T-helper 9 cell (primary cell): ENCODE measurements at regions not wholly inside any gene's neighbourhood (a gene's known extent, or its start where the extent isn't known, plus 50 kb on each side); places are given as distances from the start of the nearest gene placed in this dataset.
"Not testable (repeated sequence)": the region's sequence is repeated elsewhere in the genome, so short reads cannot be mapped to it uniquely, and the experiment has no call there.

Source experiments
- DNase-seq: peaks from one replicate; pipeline ENCODE4 v3.0.0-alpha.2; 2020

GRCh38 chr7:68978710-68979109 is 619.6 kb upstream of the AUTS2 start:
- no peak for DNase-seq

GRCh38 chr7:68980011-68980410 is 618.3 kb upstream of the AUTS2 start:
- no peak for DNase-seq

- not testable (repeated sequence) for DNase-seq
These were observed 617.8 kb upstream of the AUTS2 start for GRCh38 chr7:68980432-68980831.

GRCh38 chr7:68984306-68984705 is 614.0 kb upstream of the AUTS2 start:
- no peak for DNase-seq

- no peak for DNase-seq
These were observed 603.4 kb upstream of the AUTS2 start for GRCh38 chr7:68994841-68995240.

- no peak for DNase-seq
These were observed 600.1 kb upstream of the AUTS2 start for GRCh38 chr7:68998136-68998535.

GRCh38 chr7:69002416-69002815 is 595.9 kb upstream of the AUTS2 start:
- DNase-seq = no peak

- DNase-seq = no peak
These were observed 586.1 kb upstream of the AUTS2 start for GRCh38 chr7:69012149-69012548.

- DNase-seq = no peak
These were observed 581.1 kb upstream of the AUTS2 start for GRCh38 chr7:69017208-69017607.

- DNase-seq = no peak
These were observed 580.1 kb upstream of the AUTS2 start for GRCh38 chr7:69018200-69018599.

GRCh38 chr7:69019437-69019836 is 578.8 kb upstream of the AUTS2 start:
- no peak for DNase-seq

GRCh38 chr7:69020536-69020935 is 577.7 kb upstream of the AUTS2 start:
- no peak for DNase-seq

- DNase-seq = no peak
These were observed 573.0 kb upstream of the AUTS2 start for GRCh38 chr7:69025249-69025648.

- DNase-seq = no peak
These were observed 565.4 kb upstream of the AUTS2 start for GRCh38 chr7:69032848-69033247.

GRCh38 chr7:69035826-69036225 is 562.4 kb upstream of the AUTS2 start:
- no peak for DNase-seq

- no peak for DNase-seq
These were observed 562.0 kb upstream of the AUTS2 start for GRCh38 chr7:69036301-69036700.

GRCh38 chr7:69038915-69039314 is 559.4 kb upstream of the AUTS2 start:
- no peak for DNase-seq

- DNase-seq = no peak
These were observed 556.1 kb upstream of the AUTS2 start for GRCh38 chr7:69042138-69042537.

- no peak for DNase-seq
These were observed 551.0 kb upstream of the AUTS2 start for GRCh38 chr7:69047151-69047754.

GRCh38 chr7:69049326-69049725 is 548.9 kb upstream of the AUTS2 start:
- DNase-seq = no peak

GRCh38 chr7:69052447-69052846 is 545.8 kb upstream of the AUTS2 start:
- DNase-seq = no peak

GRCh38 chr7:69060516-69060915 is 537.8 kb upstream of the AUTS2 start:
- DNase-seq = no peak

- DNase-seq = no peak
These were observed 536.1 kb upstream of the AUTS2 start for GRCh38 chr7:69062020-69062765.

- DNase-seq = no peak
These were observed 530.9 kb upstream of the AUTS2 start for GRCh38 chr7:69067397-69067796.

- no peak for DNase-seq
These were observed 527.8 kb upstream of the AUTS2 start for GRCh38 chr7:69070476-69070875.
